Kidney capillary endothelial cell (primary cell): ENCODE measurements at regions not wholly inside any gene's neighbourhood (a gene's known extent, or its start where the extent isn't known, plus 50 kb on each side); places are given as distances from the start of the nearest gene placed in this dataset.
"Not testable (repeated sequence)": the region's sequence is repeated elsewhere in the genome, so short reads cannot be mapped to it uniquely, and the experiment has no call there.

Experiments
- DNase-seq: peaks from one replicate; pipeline ENCODE4 v3.0.0-alpha.2; 2018; ENCODE audit warnings: low spot score

GRCh38 chr10:123270221-123270620, 116.0 kb downstream of the BUB3 start:
- no peak for DNase-seq

- DNase-seq = no peak
Observed at GRCh38 chr10:123270806-123271205, 116.6 kb downstream of the BUB3 start.

GRCh38 chr10:123272171-123272570, 118.0 kb downstream of the BUB3 start:
- DNase-seq = no peak

- DNase-seq = no peak
Observed at GRCh38 chr10:123274306-123275135, 120.3 kb downstream of the BUB3 start.

GRCh38 chr10:123275136-123275564, 120.9 kb downstream of the BUB3 start:
- DNase-seq = no peak

GRCh38 chr10:123278445-123278844, 124.2 kb downstream of the BUB3 start:
- DNase-seq = no peak

- not testable (repeated sequence) for DNase-seq
Observed at GRCh38 chr10:123283371-123283770, 129.2 kb downstream of the BUB3 start.

GRCh38 chr10:123284022-123284421, 129.8 kb downstream of the BUB3 start:
- no peak for DNase-seq

- no peak for DNase-seq
Observed at GRCh38 chr10:123287594-123288247, 133.5 kb downstream of the BUB3 start.

GRCh38 chr10:123289432-123289831, 135.2 kb downstream of the BUB3 start:
- no peak for DNase-seq

GRCh38 chr10:123294109-123294508, 139.9 kb downstream of the BUB3 start:
- no peak for DNase-seq

GRCh38 chr10:123294886-123295285, 140.7 kb downstream of the BUB3 start:
- DNase-seq = no peak

GRCh38 chr10:123295644-123296043, 141.4 kb downstream of the BUB3 start:
- DNase-seq = no peak

GRCh38 chr10:123297175-123297574, 143.0 kb downstream of the BUB3 start:
- DNase-seq = peak; percentile 47

- no peak for DNase-seq
Observed at GRCh38 chr10:123298583-123298982, 144.4 kb downstream of the BUB3 start.

- no peak for DNase-seq
Observed at GRCh38 chr10:123299598-123299997, 145.4 kb downstream of the BUB3 start.

- peak; percentile 65 for DNase-seq
Observed at GRCh38 chr10:123301077-123301857, 147.1 kb downstream of the BUB3 start.

GRCh38 chr10:123303581-123304337, 149.6 kb downstream of the BUB3 start:
- DNase-seq = no peak

GRCh38 chr10:123305671-123306070, 151.5 kb downstream of the BUB3 start:
- no peak for DNase-seq

- no peak for DNase-seq
Observed at GRCh38 chr10:123306290-123306689, 152.1 kb downstream of the BUB3 start.

- no peak for DNase-seq
Observed at GRCh38 chr10:123309731-123310130, 155.5 kb downstream of the BUB3 start.

GRCh38 chr10:123316776-123317175, 162.6 kb downstream of the BUB3 start:
- no peak for DNase-seq
